ENCODE measurements at regions not wholly inside any gene's neighbourhood (a gene's known extent, or its start where the extent isn't known, plus 50 kb on each side); places are given as distances from the start of the nearest gene placed in this dataset.

DNA sequence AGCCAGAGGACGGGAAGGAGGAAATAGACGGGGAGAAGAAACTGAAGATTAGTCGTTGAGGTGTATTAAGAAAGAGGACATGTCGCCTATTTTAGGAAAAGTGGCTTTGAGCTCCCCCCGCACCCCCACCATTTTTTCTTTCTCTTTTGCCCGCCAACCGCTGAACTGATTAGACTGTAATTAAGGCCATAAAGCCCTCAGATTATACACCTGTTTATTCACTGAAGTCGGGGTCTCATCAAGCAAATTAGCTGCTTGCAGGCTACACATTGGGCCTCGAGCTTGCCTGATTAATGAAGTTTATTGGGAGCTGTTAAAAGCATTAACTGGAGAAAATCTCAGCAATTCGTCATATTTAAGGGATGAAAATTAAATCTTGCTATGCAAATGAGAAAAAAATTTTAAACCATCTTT is 119.4 kb upstream of the RRP15 start:
- no peak for FAIRE-seq
- no peaks in the 10 kb centered on the region for H3K36me3 ChIP-seq (ENCODE audit: control insufficient read depth in 3 of 3, insufficient read depth in 2 of 3, low read depth in 1 of 3, low read length in 3 of 3)
- H3K9me3 ChIP-seq (ENCODE audit: control insufficient read depth in 2 of 2, insufficient read depth in 1 of 2, low read depth in 1 of 2, low read length in 1 of 2): no peaks in the 10 kb centered on the region
- H3K4me3 ChIP-seq (ENCODE audit: low read depth in 1 of 3, low read length in 3 of 3): peak overlapping the region in 2 of 3 donors; percentile 51 to 66
- WGBS, 3 donors: 1 to 4% (median 3%) methylated on average over 10 of the region's 10 CpGs
- H3K27ac ChIP-seq (ENCODE audit: low read depth in 1 of 3, low read length in 2 of 3): no peak overlapping the region
- DNase-seq: no peak
- peaks cover 4 to 38% (median 15%) of the 10 kb centered on the region in 3 donors for H3K27me3 ChIP-seq (ENCODE audit: control insufficient read depth in 3 of 3, insufficient read depth in 3 of 3, low read length in 3 of 3)
- peaks cover 0 to 6% (median 5%) of the 10 kb centered on the region in 3 donors for H3K4me1 ChIP-seq (ENCODE audit: control insufficient read depth in 3 of 3, insufficient read depth in 2 of 3, low read depth in 1 of 3, low read length in 2 of 3)

DNA sequence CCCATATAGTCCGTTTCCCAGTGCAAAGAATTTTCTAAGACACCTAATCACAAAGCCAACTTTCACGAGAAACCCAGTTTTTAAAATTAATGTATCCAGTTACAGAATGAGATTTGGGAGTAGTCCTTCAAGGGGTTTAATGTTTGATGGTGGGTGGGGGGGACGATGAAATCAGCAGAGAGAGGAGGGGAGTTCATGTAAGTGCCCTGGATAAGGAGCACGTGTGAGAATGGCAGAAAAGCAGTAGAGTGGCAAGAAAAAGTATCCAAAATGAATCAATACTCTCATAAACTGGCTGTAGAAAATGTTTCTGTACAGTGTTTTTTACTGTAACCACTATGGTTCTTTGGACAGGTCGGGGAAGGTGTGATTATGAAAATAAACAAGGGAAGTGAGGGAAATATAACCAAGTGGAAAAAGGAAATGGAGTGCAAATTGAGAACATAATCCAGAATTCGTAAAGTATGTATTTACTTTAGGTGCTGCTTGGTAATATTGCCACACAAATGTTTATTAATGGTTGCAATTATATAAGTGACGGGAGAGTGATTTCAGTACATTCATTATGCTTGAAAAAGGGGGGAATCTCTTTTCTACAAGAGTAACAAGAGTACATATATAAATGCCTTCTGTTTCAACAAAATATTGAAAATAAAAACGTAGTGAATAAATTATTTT is 118.7 kb upstream of the RRP15 start:
- H3K4me1 ChIP-seq (ENCODE audit: control insufficient read depth in 3 of 3, insufficient read depth in 2 of 3, low read depth in 1 of 3, low read length in 2 of 3): peaks cover 0 to 6% (median 5%) of the 10 kb centered on the region in 3 donors
- H3K27ac ChIP-seq (ENCODE audit: low read depth in 1 of 3, low read length in 2 of 3): no peak overlapping the region
- 20 to 26% (median 24%) methylated on average over 8 of the region's 8 CpGs for WGBS, 3 donors
- H3K9me3 ChIP-seq (ENCODE audit: control insufficient read depth in 2 of 2, insufficient read depth in 1 of 2, low read depth in 1 of 2, low read length in 1 of 2): no peaks in the 10 kb centered on the region
- FAIRE-seq (no peak), DNase-seq (peak in 1 of 2 donors; percentile 9)
- no peak overlapping the region for H3K4me3 ChIP-seq (ENCODE audit: low read depth in 1 of 3, low read length in 3 of 3)
- H3K27me3 ChIP-seq (ENCODE audit: control insufficient read depth in 3 of 3, insufficient read depth in 3 of 3, low read length in 3 of 3): peaks cover 4 to 38% (median 15%) of the 10 kb centered on the region in 3 donors
- no peaks in the 10 kb centered on the region for H3K36me3 ChIP-seq (ENCODE audit: control insufficient read depth in 3 of 3, insufficient read depth in 2 of 3, low read depth in 1 of 3, low read length in 3 of 3)

DNA sequence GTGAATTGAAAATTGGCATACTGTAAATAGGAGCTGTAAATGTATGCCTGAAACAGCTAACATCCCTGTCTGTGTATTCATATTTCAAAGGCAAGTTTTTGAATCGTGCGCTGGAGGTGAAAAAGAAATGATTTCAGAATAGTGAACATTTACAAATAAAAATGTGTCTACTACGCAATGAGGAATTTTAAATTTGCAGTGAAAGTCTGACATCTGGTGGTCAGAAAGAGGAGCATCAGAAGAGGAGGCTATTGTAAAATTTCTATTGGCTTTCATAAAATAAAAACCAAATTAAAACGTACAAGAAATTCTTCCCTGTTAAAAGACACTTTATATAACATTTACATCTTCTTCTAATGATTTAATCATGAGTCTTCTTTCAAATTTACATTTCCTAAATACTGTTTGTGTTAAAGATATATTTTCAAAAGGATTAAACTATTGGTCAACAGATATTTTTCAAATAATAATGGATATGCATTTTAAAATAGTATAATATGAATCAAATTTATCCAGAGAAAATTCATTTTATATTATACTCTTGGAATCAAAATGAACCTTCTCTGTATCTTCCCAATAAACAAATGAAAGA is 113.7 kb upstream of the RRP15 start:
- Histone ChIP-seq H3K9me3 (ENCODE audit: control insufficient read depth in 2 of 2, insufficient read depth in 1 of 2, low read depth in 1 of 2, low read length in 1 of 2) (no peaks in the 10 kb centered on the region), H3K4me3 (ENCODE audit: low read depth in 1 of 3, low read length in 3 of 3) (no peak overlapping the region), H3K27me3 (ENCODE audit: control insufficient read depth in 3 of 3, insufficient read depth in 3 of 3, low read length in 3 of 3) (peaks cover 0 to 4% (median 0%) of the 10 kb centered on the region in 3 donors), H3K27ac (ENCODE audit: low read depth in 1 of 3, low read length in 2 of 3) (no peak overlapping the region), H3K4me1 (ENCODE audit: control insufficient read depth in 3 of 3, insufficient read depth in 2 of 3, low read depth in 1 of 3, low read length in 2 of 3) (no peaks in the 10 kb centered on the region), H3K36me3 (ENCODE audit: control insufficient read depth in 3 of 3, insufficient read depth in 2 of 3, low read depth in 1 of 3, low read length in 3 of 3) (no peaks in the 10 kb centered on the region)
- WGBS, 3 donors: 1 to 2% (median 1%) methylated on average over 4 of the region's 4 CpGs
- DNase-seq (peak; percentile 48 to 55), FAIRE-seq (peak; percentile 96)

DNA sequence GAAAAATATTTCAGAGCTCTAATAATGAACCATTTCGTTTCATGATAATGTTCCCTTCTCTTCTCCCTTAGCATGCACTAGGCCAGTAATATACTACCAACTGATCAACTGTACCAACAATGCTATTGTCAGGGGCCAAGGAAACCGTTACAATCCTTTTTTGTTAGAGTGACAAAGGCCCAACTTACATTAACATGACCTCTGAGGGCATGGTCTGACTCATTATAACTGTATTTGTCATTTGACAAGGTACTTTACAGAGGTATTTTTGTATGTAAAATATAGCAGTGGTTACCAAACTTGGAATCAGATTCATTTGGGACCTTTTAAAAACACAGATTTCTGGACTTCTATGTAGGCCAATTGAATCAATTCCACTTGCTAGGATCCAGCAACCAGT is 102.6 kb upstream of the RRP15 start:
- FAIRE-seq (no peak), DNase-seq (no peak)
- H3K36me3 ChIP-seq (ENCODE audit: control insufficient read depth in 3 of 3, insufficient read depth in 2 of 3, low read depth in 1 of 3, low read length in 3 of 3): no peaks in the 10 kb centered on the region
- no peaks in the 10 kb centered on the region for H3K27me3 ChIP-seq (ENCODE audit: control insufficient read depth in 3 of 3, insufficient read depth in 3 of 3, low read length in 3 of 3)
- no peaks in the 10 kb centered on the region for H3K4me1 ChIP-seq (ENCODE audit: control insufficient read depth in 3 of 3, insufficient read depth in 2 of 3, low read depth in 1 of 3, low read length in 2 of 3)
- H3K4me3 ChIP-seq (ENCODE audit: low read depth in 1 of 3, low read length in 3 of 3): no peak overlapping the region
- no peaks in the 10 kb centered on the region for H3K9me3 ChIP-seq (ENCODE audit: control insufficient read depth in 2 of 2, insufficient read depth in 1 of 2, low read depth in 1 of 2, low read length in 1 of 2)
- 59 to 64% (median 64%) methylated on average over 2 of the region's 2 CpGs for WGBS, 3 donors
- H3K27ac ChIP-seq (ENCODE audit: low read depth in 1 of 3, low read length in 2 of 3): no peak overlapping the region

DNA sequence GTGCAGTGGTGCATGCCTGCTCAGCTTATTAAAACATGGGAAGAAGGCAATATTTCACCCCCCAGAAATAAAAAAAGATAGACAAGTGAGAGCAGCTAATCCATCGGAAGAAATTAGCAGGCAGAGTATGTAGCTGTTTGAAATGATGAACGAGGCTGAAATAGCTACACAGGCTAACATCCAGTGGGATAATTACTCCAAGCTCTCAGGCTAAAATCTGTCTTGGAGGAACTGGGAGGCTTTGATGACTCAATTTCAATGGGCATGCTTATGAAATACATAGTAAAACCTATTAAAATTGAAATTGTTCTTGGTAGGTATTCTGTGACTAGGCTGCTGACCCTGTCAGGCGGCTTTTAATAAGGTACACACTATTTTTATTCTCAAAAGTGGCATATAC is 84.1 kb upstream of the RRP15 start:
- FAIRE-seq (no peak), DNase-seq (no peak)
- WGBS, 3 donors: 59 to 65% (median 64%) methylated on average over 3 of the region's 3 CpGs
- Histone ChIP-seq H3K27me3 (ENCODE audit: control insufficient read depth in 3 of 3, insufficient read depth in 3 of 3, low read length in 3 of 3) (no peaks in the 10 kb centered on the region), H3K4me1 (ENCODE audit: control insufficient read depth in 3 of 3, insufficient read depth in 2 of 3, low read depth in 1 of 3, low read length in 2 of 3) (no peaks in the 10 kb centered on the region), H3K9me3 (ENCODE audit: control insufficient read depth in 2 of 2, insufficient read depth in 1 of 2, low read depth in 1 of 2, low read length in 1 of 2) (no peaks in the 10 kb centered on the region), H3K36me3 (ENCODE audit: control insufficient read depth in 3 of 3, insufficient read depth in 2 of 3, low read depth in 1 of 3, low read length in 3 of 3) (no peaks in the 10 kb centered on the region), H3K4me3 (ENCODE audit: low read depth in 1 of 3, low read length in 3 of 3) (no peak overlapping the region), H3K27ac (ENCODE audit: low read depth in 1 of 3, low read length in 2 of 3) (no peak overlapping the region)

DNA sequence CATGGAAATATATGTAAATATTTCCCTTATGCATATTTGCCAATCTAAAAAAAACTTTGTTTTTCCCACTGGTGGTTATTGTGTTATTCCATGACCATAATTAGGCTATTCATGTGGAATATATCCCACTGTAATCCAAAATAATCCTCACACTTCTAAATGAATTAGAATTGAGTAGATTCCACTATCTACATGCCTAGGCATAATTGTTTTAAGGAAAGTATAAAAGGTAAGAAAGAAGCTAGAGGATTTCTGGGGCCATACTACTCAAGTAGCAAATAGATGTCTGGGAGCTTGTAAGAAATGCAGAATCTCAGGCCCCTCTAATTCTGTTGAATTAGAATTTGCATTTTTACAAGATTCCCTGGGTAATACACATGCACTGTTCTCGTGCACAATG is 83.5 kb upstream of the RRP15 start:
- no peaks in the 10 kb centered on the region for H3K27me3 ChIP-seq (ENCODE audit: control insufficient read depth in 3 of 3, insufficient read depth in 3 of 3, low read length in 3 of 3)
- H3K4me3 ChIP-seq (ENCODE audit: low read depth in 1 of 3, low read length in 3 of 3): no peak overlapping the region
- no peaks in the 10 kb centered on the region for H3K36me3 ChIP-seq (ENCODE audit: control insufficient read depth in 3 of 3, insufficient read depth in 2 of 3, low read depth in 1 of 3, low read length in 3 of 3)
- no peak for DNase-seq
- FAIRE-seq: no peak
- no peaks in the 10 kb centered on the region for H3K9me3 ChIP-seq (ENCODE audit: control insufficient read depth in 2 of 2, insufficient read depth in 1 of 2, low read depth in 1 of 2, low read length in 1 of 2)
- no peak overlapping the region for H3K27ac ChIP-seq (ENCODE audit: low read depth in 1 of 3, low read length in 2 of 3)
- 55 to 72% (median 57%) methylated on average over 1 of the region's 1 CpG for WGBS, 3 donors
- no peaks in the 10 kb centered on the region for H3K4me1 ChIP-seq (ENCODE audit: control insufficient read depth in 3 of 3, insufficient read depth in 2 of 3, low read depth in 1 of 3, low read length in 2 of 3)

DNA sequence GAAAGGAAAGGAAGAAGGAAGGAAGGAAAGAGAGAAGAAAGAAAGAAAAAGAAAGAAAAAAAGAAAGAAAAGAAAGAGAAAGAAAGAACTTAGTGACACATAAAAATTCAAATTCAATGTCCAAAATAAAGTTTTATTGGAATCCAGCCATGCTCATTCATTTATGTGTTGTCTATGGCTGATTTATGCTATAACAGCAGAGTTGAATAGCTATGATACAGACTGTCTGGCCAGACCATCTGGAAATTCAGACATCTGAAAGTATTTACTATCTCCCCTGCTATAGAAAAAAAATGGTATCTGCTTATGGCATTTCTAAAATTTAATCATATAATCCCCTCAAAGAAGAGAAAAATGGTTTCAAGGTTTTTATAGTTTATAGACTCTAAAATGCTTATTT is 79.4 kb upstream of the RRP15 start:
- DNase-seq (no peak), FAIRE-seq (no peak)
- Histone ChIP-seq H3K27ac (ENCODE audit: low read depth in 1 of 3, low read length in 2 of 3) (no peak overlapping the region), H3K36me3 (ENCODE audit: control insufficient read depth in 3 of 3, insufficient read depth in 2 of 3, low read depth in 1 of 3, low read length in 3 of 3) (no peaks in the 10 kb centered on the region), H3K27me3 (ENCODE audit: control insufficient read depth in 3 of 3, insufficient read depth in 3 of 3, low read length in 3 of 3) (no peaks in the 10 kb centered on the region), H3K9me3 (ENCODE audit: control insufficient read depth in 2 of 2, insufficient read depth in 1 of 2, low read depth in 1 of 2, low read length in 1 of 2) (no peaks in the 10 kb centered on the region), H3K4me1 (ENCODE audit: control insufficient read depth in 3 of 3, insufficient read depth in 2 of 3, low read depth in 1 of 3, low read length in 2 of 3) (no peaks in the 10 kb centered on the region), H3K4me3 (ENCODE audit: low read depth in 1 of 3, low read length in 3 of 3) (no peak overlapping the region)

DNA sequence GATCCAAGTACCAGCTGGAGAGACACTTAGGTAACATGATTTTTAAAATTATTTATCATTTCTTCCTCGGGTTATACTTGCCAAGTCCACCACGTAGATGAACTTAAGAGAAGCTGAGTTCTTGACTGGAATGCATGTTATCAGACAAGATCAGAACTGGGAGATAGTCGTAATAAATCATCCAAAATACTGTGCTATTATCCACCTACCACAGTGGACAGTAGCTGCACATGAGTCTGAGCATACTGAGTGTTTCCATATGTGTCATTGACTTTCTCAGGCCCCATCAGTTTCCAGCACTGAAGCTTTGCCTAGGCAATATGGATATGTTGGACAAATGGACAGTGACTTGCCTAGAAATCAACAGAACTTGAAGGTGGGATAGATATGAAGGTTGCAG is 77.9 kb upstream of the RRP15 start:
- Histone ChIP-seq H3K9me3 (ENCODE audit: control insufficient read depth in 2 of 2, insufficient read depth in 1 of 2, low read depth in 1 of 2, low read length in 1 of 2) (no peaks in the 10 kb centered on the region), H3K4me3 (ENCODE audit: low read depth in 1 of 3, low read length in 3 of 3) (no peak overlapping the region), H3K4me1 (ENCODE audit: control insufficient read depth in 3 of 3, insufficient read depth in 2 of 3, low read depth in 1 of 3, low read length in 2 of 3) (no peaks in the 10 kb centered on the region), H3K27me3 (ENCODE audit: control insufficient read depth in 3 of 3, insufficient read depth in 3 of 3, low read length in 3 of 3) (no peaks in the 10 kb centered on the region), H3K27ac (ENCODE audit: low read depth in 1 of 3, low read length in 2 of 3) (no peak overlapping the region), H3K36me3 (ENCODE audit: control insufficient read depth in 3 of 3, insufficient read depth in 2 of 3, low read depth in 1 of 3, low read length in 3 of 3) (no peaks in the 10 kb centered on the region)
- FAIRE-seq (no peak), DNase-seq (no peak)
- WGBS, 3 donors: 69 to 73% (median 72%) methylated on average over 3 of the region's 3 CpGs

Measured in small intestine (tissue), 7 donors.